ENCODE measurements at regions not wholly inside any gene's neighbourhood (a gene's known extent, or its start where the extent isn't known, plus 50 kb on each side); places are given as distances from the start of the nearest gene placed in this dataset. TPM values are rescaled to one million over a fixed set of nuclear protein-coding genes. Genes with fewer than 3 reads are reported as not detected.

GRCh38 chr4:170139764-170140163, 50.0 kb upstream of the AADAT start:
- peaks cover 6% of the 10 kb centered on the region for H3K4me1 Mint-ChIP-seq
- DNase-seq (ENCODE audit: low read depth, low spot score), result no peak
- TF ChIP-seq CTCF (conservative IDR thresholded peaks at IDR 0.05), result no peak
- H3K27me3 Mint-ChIP-seq (ENCODE audit: low read depth), result peaks cover 2% of the 10 kb centered on the region
- no peaks in the 10 kb centered on the region for H3K36me3 Mint-ChIP-seq (ENCODE audit: low read depth)
- H3K9me3 Mint-ChIP-seq, result no peaks in the 10 kb centered on the region
- no peak overlapping the region for H3K4me3 Mint-ChIP-seq
- no peak overlapping the region for H3K27ac Mint-ChIP-seq (ENCODE audit: unreplicated experiment)

Small RNA genes lying in the stretch of these regions (microRNA-seq; reads per million reads assigned to microRNA genes)
- not detected for gene MIR6082
